Fibroblast of mammary gland (primary cell): ENCODE measurements at regions not wholly inside any gene's neighbourhood (a gene's known extent, or its start where the extent isn't known, plus 50 kb on each side); places are given as distances from the start of the nearest gene placed in this dataset.
"Not testable (repeated sequence)": the region's sequence is repeated elsewhere in the genome, so short reads cannot be mapped to it uniquely, and the experiment has no call there.

Experiments used
- DNase-seq: peaks from one replicate; pipeline ENCODE4 v3.0.0-alpha.2; 2010; ENCODE audit warnings: low read depth
- H3K4me3 ChIP-seq: 2 replicates; pipeline ENCODE4 v1.5.1; 2011; ENCODE audit warnings: low read depth, mild to moderate bottlenecking, low read length, moderate library complexity; ENCODE audit not compliant: control insufficient read depth
- CTCF ChIP-seq: conservative IDR thresholded peaks from 2 replicates; pipeline ENCODE4 v1.5.1; 2011; ENCODE audit warnings: low read depth, low read length, inconsistent platforms; ENCODE audit not compliant: control insufficient read depth, insufficient read depth

DNA sequence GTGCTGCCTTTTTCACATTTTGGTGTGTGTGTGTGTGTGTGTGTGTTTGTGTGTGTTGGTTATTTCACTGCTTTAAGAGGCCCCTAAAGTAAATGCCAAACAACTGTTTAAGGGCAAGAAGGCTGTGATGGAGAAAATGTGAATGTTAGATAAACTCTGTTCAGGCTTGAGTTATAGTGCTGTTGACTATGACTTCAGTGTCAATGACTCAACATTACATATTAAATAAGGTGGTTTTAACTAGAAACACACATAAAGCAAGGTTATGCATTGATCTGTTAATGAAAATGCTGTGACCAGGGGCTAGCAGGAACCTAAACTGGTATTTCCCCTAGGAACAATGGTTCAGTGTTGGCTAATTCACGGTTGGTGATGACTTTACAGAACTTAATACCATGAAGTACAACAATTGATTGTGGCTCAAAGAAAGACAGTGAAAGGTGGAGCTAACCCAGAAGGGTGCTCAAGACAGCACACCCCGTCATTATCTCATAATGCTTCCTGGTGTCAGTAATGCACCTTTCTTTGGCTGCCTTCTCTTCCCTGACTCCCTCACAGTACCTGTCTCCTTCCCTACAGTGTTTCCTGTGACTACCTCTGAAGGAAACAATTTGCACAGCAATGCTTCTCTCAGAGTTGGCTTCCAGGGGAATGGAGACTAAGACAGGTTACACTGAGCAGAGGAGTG lies 116.1 kb downstream of the RIN2 start:
- no peak for DNase-seq
- TF ChIP-seq CTCF = no peak

GRCh38 chr20:19875376-19876221 lies 117.5 kb downstream of the RIN2 start:
- no peak for TF ChIP-seq CTCF
- H3K4me3 ChIP-seq = no peak overlapping the region
- DNase-seq = peak; percentile 25

More for the DNA sequence above, 116.1 kb downstream of the RIN2 start:
- H3K4me3 ChIP-seq = no peak overlapping the region

GRCh38 chr20:19876828-19877460 lies 118.9 kb downstream of the RIN2 start:
- DNase-seq = no peak
- no peak overlapping the region for H3K4me3 ChIP-seq
- TF ChIP-seq CTCF = no peak

DNA sequence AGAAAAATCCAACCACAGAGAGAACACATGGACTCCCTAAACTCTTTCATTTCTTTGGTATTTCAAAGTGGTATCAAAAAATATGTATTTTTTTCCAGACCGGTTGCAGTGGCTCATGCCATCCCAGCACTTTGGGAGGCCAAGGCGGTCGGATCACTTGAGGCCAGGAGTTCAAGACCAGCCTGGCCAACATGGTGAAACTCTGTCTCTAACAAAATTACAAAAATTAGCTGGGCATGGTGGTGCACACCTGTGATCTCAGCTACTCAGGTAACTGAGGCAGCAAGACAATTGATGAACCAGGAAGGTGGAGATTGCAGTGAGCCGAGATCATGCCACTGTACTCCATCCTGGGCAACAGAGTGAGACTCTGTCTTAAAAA lies 121.8 kb downstream of the RIN2 start:
- not testable (repeated sequence) for H3K4me3 ChIP-seq

GRCh38 chr20:19880256-19881079 lies 122.4 kb downstream of the RIN2 start:
- H3K4me3 ChIP-seq = no peak overlapping the region
- peak; percentile 39 for DNase-seq
- no peak for TF ChIP-seq CTCF

More for the DNA sequence above, 121.8 kb downstream of the RIN2 start:
- DNase-seq = not testable (repeated sequence)

DNA sequence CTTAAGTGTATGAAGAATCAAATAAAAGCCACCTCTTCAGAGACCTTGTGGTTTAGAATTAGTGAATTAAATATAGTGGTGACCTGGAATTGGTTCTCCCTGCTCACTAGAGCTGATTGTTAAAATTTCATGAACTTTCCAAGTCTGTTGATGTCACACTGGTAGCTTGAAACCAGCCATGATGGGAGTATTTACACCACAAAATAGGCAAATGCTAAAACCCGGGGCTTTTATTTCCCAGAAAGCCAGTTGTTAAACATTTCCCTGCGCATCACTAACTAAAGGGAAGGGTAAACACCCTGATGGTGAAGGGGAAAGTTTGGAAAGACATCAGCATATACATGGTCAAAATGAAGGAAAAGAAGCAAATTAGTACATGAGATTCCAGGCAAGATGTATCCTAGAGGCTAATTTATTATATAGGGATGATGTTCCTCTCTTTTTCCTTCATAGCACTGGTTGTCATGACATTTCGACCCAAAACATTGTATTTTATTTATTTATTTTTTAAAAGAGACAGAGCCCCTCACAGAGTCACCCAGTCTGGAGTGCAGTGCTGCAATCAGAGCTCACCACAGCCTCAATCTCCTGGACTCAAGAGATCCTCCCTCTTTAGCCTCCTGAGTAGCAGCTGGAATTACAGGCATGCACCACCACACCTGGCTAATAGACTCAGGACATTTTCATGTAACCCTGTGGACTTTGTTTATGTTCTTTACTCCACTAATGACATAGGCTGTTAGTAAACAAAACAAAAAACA lies 123.2 kb downstream of the RIN2 start:
- DNase-seq = no peak
- no peak for TF ChIP-seq CTCF
- no peak overlapping the region for H3K4me3 ChIP-seq
